T-helper 2 cell treated with Interferon-gamma antibody and Interleukin-4, amounts not matched to agents 5 μg/mL and 100 μg/mL, for 36 hours (primary cell): ENCODE measurements at regions not wholly inside any gene's neighbourhood (a gene's known extent, or its start where the extent isn't known, plus 50 kb on each side); places are given as distances from the start of the nearest gene placed in this dataset.

Experiments used
- DNase-seq: peaks from one replicate; pipeline ENCODE4 v3.0.0; 2021; ENCODE audit warnings: low spot score
- H3K27ac Mint-ChIP-seq: one replicate; pipeline ENCODE4 v1.8.0; 2021; ENCODE audit warnings: mild to moderate bottlenecking, mixed read lengths
- H3K27me3 Mint-ChIP-seq: one replicate; pipeline ENCODE4 v1.8.0; 2021; ENCODE audit warnings: low read depth, mixed read lengths
- H3K36me3 Mint-ChIP-seq: one replicate; pipeline ENCODE4 v1.8.0; 2021; ENCODE audit warnings: low read depth, mixed read lengths
- H3K4me1 Mint-ChIP-seq: one replicate; pipeline ENCODE4 v1.8.0; 2021; ENCODE audit warnings: low read depth, mixed read lengths
- H3K4me3 Mint-ChIP-seq: one replicate; pipeline ENCODE4 v1.8.0; 2022; ENCODE audit warnings: mild to moderate bottlenecking, moderate library complexity, mixed read lengths
- H3K9me3 Mint-ChIP-seq: one replicate; pipeline ENCODE4 v1.8.0; 2021; ENCODE audit warnings: mixed read lengths

- DNase-seq, result no peak
- Mint-ChIP-seq H3K27ac (no peak overlapping the region), H3K9me3 (peaks cover 5% of the 10 kb centered on the region), H3K36me3 (no peaks in the 10 kb centered on the region), H3K4me1 (no peaks in the 10 kb centered on the region), H3K4me3 (no peak overlapping the region), H3K27me3 (no peaks in the 10 kb centered on the region)
Observed at GRCh38 chr2:59413751-59414570, 1139.5 kb downstream of the BCL11A start.

- Mint-ChIP-seq H3K36me3 (no peaks in the 10 kb centered on the region), H3K4me1 (no peaks in the 10 kb centered on the region), H3K4me3 (no peak overlapping the region), H3K27ac (no peak overlapping the region), H3K27me3 (no peaks in the 10 kb centered on the region), H3K9me3 (no peaks in the 10 kb centered on the region)
- DNase-seq, result no peak
Observed at GRCh38 chr2:59399126-59399525, 1154.3 kb downstream of the BCL11A start.

- no peak for DNase-seq
- H3K36me3 Mint-ChIP-seq, result no peaks in the 10 kb centered on the region
- H3K27ac Mint-ChIP-seq, result no peak overlapping the region
- H3K27me3 Mint-ChIP-seq, result no peaks in the 10 kb centered on the region
- no peaks in the 10 kb centered on the region for H3K4me1 Mint-ChIP-seq
- no peak overlapping the region for H3K4me3 Mint-ChIP-seq
- no peaks in the 10 kb centered on the region for H3K9me3 Mint-ChIP-seq
Observed at GRCh38 chr2:59398081-59398480, 1155.4 kb downstream of the BCL11A start.

GRCh38 chr2:59395119-59395518 lies 1154.0 kb upstream of the FANCL start:
- H3K36me3 Mint-ChIP-seq, result no peaks in the 10 kb centered on the region
- DNase-seq, result no peak
- H3K27me3 Mint-ChIP-seq, result no peaks in the 10 kb centered on the region
- H3K9me3 Mint-ChIP-seq, result no peaks in the 10 kb centered on the region
- H3K27ac Mint-ChIP-seq, result no peak overlapping the region
- H3K4me1 Mint-ChIP-seq, result no peaks in the 10 kb centered on the region
- no peak overlapping the region for H3K4me3 Mint-ChIP-seq

GRCh38 chr2:59391896-59392295 lies 1150.8 kb upstream of the FANCL start:
- Mint-ChIP-seq H3K9me3 (no peaks in the 10 kb centered on the region), H3K27ac (no peak overlapping the region), H3K27me3 (no peaks in the 10 kb centered on the region), H3K4me3 (no peak overlapping the region), H3K36me3 (no peaks in the 10 kb centered on the region), H3K4me1 (no peaks in the 10 kb centered on the region)
- no peak for DNase-seq

GRCh38 chr2:59390581-59390980 lies 1149.5 kb upstream of the FANCL start:
- no peak overlapping the region for H3K27ac Mint-ChIP-seq
- H3K4me3 Mint-ChIP-seq, result no peak overlapping the region
- no peaks in the 10 kb centered on the region for H3K27me3 Mint-ChIP-seq
- no peak for DNase-seq
- H3K9me3 Mint-ChIP-seq, result no peaks in the 10 kb centered on the region
- H3K4me1 Mint-ChIP-seq, result no peaks in the 10 kb centered on the region
- H3K36me3 Mint-ChIP-seq, result no peaks in the 10 kb centered on the region

GRCh38 chr2:59389240-59389639 lies 1148.1 kb upstream of the FANCL start:
- no peaks in the 10 kb centered on the region for H3K4me1 Mint-ChIP-seq
- DNase-seq, result no peak
- no peaks in the 10 kb centered on the region for H3K9me3 Mint-ChIP-seq
- no peaks in the 10 kb centered on the region for H3K36me3 Mint-ChIP-seq
- no peak overlapping the region for H3K27ac Mint-ChIP-seq
- H3K27me3 Mint-ChIP-seq, result no peaks in the 10 kb centered on the region
- no peak overlapping the region for H3K4me3 Mint-ChIP-seq

- Mint-ChIP-seq H3K9me3 (no peaks in the 10 kb centered on the region), H3K36me3 (no peaks in the 10 kb centered on the region), H3K4me1 (no peaks in the 10 kb centered on the region), H3K27ac (no peak overlapping the region), H3K4me3 (no peak overlapping the region), H3K27me3 (no peaks in the 10 kb centered on the region)
- DNase-seq, result no peak
Observed at GRCh38 chr2:59385971-59386370, 1144.8 kb upstream of the FANCL start.

- DNase-seq, result no peak
- Mint-ChIP-seq H3K4me1 (no peaks in the 10 kb centered on the region), H3K9me3 (no peaks in the 10 kb centered on the region), H3K4me3 (no peak overlapping the region), H3K27me3 (no peaks in the 10 kb centered on the region), H3K27ac (no peak overlapping the region), H3K36me3 (no peaks in the 10 kb centered on the region)
Observed at GRCh38 chr2:59383473-59383872, 1142.3 kb upstream of the FANCL start.

GRCh38 chr2:59378127-59378526 lies 1137.0 kb upstream of the FANCL start:
- no peaks in the 10 kb centered on the region for H3K9me3 Mint-ChIP-seq
- H3K27ac Mint-ChIP-seq, result no peak overlapping the region
- H3K27me3 Mint-ChIP-seq, result no peaks in the 10 kb centered on the region
- H3K4me3 Mint-ChIP-seq, result no peak overlapping the region
- no peak for DNase-seq
- H3K36me3 Mint-ChIP-seq, result no peaks in the 10 kb centered on the region
- no peaks in the 10 kb centered on the region for H3K4me1 Mint-ChIP-seq

GRCh38 chr2:59366288-59366687 lies 1125.2 kb upstream of the FANCL start:
- no peaks in the 10 kb centered on the region for H3K27me3 Mint-ChIP-seq
- H3K4me1 Mint-ChIP-seq, result no peaks in the 10 kb centered on the region
- no peaks in the 10 kb centered on the region for H3K9me3 Mint-ChIP-seq
- H3K36me3 Mint-ChIP-seq, result no peaks in the 10 kb centered on the region
- H3K4me3 Mint-ChIP-seq, result no peak overlapping the region
- no peak overlapping the region for H3K27ac Mint-ChIP-seq
- no peak for DNase-seq

GRCh38 chr2:59354498-59354897 lies 1113.4 kb upstream of the FANCL start:
- Mint-ChIP-seq H3K4me1 (no peaks in the 10 kb centered on the region), H3K4me3 (no peak overlapping the region), H3K27me3 (no peaks in the 10 kb centered on the region), H3K36me3 (no peaks in the 10 kb centered on the region), H3K27ac (no peak overlapping the region), H3K9me3 (no peaks in the 10 kb centered on the region)
- no peak for DNase-seq

- H3K9me3 Mint-ChIP-seq, result no peaks in the 10 kb centered on the region
- H3K36me3 Mint-ChIP-seq, result no peaks in the 10 kb centered on the region
- H3K4me1 Mint-ChIP-seq, result no peaks in the 10 kb centered on the region
- DNase-seq, result no peak
- H3K27me3 Mint-ChIP-seq, result no peaks in the 10 kb centered on the region
- H3K4me3 Mint-ChIP-seq, result no peak overlapping the region
- no peak overlapping the region for H3K27ac Mint-ChIP-seq
Observed at GRCh38 chr2:59353306-59353921, 1112.3 kb upstream of the FANCL start.

GRCh38 chr2:59342166-59342565 lies 1101.0 kb upstream of the FANCL start:
- no peaks in the 10 kb centered on the region for H3K9me3 Mint-ChIP-seq
- H3K4me1 Mint-ChIP-seq, result no peaks in the 10 kb centered on the region
- no peak overlapping the region for H3K27ac Mint-ChIP-seq
- no peaks in the 10 kb centered on the region for H3K27me3 Mint-ChIP-seq
- no peak overlapping the region for H3K4me3 Mint-ChIP-seq
- no peaks in the 10 kb centered on the region for H3K36me3 Mint-ChIP-seq
- DNase-seq, result no peak

- Mint-ChIP-seq H3K27ac (no peak overlapping the region), H3K36me3 (no peaks in the 10 kb centered on the region)
Observed at GRCh38 chr2:59339837-59340207, 1098.7 kb upstream of the FANCL start.

More at GRCh38 chr2:59339837-59340207, 1098.7 kb upstream of the FANCL start:
- no peaks in the 10 kb centered on the region for H3K4me1 Mint-ChIP-seq
- H3K9me3 Mint-ChIP-seq, result no peaks in the 10 kb centered on the region
- H3K4me3 Mint-ChIP-seq, result no peak overlapping the region
- no peaks in the 10 kb centered on the region for H3K27me3 Mint-ChIP-seq
- no peak for DNase-seq
